HG03066 (cell line): ENCODE measurements at regions not wholly inside any gene's neighbourhood (a gene's known extent, or its start where the extent isn't known, plus 50 kb on each side); places are given as distances from the start of the nearest gene placed in this dataset.

ENCODE experiments used
- ATAC-seq: cut with Tn5 transposase; IDR thresholded peaks from one replicate; pipeline ENCODE4 v1.9.1; 2021; ENCODE audit warnings: low read depth; ENCODE audit not compliant: unreplicated experiment

DNA sequence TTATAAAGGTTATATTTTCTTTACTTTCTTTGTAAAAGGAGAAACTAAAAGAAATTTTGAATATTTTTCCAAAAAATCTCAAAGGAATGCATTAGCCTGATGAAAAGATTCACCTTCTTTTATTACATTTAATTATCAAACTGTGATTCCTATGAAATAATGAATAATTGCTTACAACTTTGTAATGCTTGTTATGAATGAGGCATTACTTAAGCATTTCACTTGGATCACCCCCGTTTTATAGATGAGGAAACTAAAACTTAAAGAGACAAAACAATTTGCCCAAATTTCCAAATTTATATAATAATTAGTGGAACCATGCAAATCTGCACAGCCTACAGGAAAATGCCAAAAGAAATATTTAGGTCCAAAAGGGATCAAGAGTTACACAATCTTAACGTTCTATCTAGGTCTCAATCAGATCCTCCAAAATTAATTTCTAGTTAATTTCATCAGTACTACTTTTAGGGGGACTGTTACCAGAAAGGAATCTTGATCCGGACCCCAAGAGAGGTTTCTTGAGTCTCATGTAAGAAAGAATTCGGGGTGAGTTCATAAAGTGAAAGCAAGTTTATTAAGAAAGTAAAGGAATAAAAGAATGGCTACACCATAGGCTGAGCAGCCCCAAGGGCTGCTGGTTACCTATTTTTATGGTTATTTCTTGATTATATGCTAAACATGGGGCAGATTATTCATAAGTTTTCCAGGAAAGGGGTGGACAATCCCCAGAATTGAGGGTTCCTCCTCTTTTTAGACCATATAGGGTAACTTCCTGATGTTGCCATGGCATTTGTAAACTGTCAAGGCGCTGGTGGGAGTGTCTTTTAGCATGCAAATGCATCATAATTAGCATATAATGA lies 288.0 kb downstream of the ADGB start:
- ATAC-seq, result no peak

DNA sequence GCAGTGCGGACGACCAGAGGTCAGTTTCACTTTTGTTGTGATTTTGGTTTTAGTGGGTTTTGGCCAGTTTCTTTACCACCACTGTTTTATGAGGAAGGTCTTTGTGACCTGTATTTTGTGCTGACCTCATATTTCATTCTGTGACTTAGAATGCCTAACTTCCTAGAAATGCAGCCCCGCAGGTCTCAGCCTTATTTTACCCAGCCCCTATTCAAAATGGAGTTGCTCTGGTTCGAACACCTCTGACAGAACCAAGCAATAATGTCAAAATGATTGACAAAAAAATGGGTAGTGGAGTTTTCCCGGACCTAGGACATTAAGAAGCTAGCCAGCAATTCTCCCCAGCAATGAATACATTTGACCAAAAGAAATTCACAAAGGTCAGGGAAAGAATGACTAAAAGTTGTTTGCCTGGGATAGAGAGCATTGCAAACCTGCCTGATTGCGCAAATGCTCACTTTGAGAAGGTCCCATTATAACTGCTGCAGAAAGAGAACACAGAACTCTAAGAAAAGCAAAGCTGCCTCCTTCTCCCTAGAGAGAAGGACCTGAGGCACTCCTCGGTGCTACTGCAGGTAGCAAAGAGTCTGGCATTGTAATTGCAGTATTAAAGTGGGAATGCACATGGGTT lies 288.8 kb downstream of the ADGB start:
- ATAC-seq, result no peak

DNA sequence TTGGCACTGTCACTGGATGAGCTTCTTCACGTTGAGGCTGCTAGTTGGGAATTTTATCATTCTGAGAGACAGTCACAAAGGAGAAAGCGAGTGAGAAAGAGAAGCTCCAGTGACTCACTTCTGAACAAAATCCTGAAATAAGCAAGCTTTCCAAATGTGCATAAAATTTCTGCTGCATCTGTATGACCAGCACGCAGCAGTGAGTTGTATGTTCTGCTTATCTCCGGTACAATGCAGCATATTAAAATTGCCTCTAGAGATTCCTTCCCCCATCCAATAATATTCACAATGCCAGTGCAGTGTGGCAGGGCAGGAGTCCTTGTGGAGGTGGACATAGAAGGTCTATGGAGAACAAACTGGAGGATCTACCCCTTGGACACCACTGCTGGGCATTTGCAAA lies 290.5 kb downstream of the ADGB start:
- ATAC-seq, result no peak

DNA sequence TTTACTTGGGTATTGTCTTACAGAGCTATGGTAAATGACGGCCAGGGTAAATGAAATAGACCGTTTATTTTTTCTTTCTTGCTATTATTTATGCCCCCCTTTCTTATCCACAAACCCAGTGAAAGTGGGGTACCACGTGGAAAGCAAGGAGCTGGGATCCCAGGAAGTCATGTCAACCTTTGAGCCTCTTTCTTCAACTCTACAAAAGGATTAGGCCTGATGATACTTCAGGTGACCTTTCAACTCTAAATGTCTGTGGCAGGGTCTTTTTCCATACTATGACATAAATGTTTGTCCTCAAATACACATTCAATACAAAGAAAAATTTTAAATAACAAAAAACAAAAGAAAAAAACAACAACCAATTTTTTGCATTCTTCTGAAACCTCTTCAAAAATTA lies 291.4 kb downstream of the ADGB start:
- ATAC-seq, result no peak

DNA sequence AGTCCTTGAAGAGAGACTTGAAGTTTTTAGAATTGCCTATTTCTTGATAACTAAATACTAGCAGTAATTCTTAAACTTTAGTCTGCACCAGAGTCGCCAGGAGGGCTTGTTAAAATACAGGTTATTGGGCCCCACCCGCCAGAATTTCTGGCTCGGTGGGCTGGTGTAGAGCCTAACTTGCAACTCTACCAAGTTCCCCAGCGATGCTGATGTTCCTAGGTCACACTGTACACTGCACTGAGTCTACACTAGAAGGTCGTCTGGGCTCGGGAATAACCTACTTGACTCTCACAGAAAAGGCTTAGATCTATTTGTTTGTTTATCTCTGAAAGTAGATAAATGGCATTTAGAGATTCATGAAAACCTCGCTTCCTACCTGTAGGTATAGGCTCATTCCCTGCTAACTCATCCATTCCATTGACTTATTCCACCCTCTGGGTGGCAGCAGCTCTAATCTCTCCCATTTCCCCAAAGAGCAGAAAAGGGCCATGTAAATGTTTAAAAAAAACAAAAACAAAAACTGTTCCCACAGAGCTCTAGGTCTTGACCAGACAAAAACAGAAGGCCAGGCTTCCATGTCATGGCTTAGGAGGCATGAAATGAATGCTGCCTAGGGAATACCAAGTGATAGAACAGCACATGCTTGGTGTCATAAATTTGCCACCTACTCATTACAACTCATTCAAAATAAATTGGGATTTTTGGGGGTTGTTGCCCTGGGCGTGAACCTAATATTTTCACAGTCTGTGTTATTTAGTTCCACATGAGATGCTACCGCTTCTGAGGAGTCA lies 292.1 kb downstream of the ADGB start:
- no peak for ATAC-seq

DNA sequence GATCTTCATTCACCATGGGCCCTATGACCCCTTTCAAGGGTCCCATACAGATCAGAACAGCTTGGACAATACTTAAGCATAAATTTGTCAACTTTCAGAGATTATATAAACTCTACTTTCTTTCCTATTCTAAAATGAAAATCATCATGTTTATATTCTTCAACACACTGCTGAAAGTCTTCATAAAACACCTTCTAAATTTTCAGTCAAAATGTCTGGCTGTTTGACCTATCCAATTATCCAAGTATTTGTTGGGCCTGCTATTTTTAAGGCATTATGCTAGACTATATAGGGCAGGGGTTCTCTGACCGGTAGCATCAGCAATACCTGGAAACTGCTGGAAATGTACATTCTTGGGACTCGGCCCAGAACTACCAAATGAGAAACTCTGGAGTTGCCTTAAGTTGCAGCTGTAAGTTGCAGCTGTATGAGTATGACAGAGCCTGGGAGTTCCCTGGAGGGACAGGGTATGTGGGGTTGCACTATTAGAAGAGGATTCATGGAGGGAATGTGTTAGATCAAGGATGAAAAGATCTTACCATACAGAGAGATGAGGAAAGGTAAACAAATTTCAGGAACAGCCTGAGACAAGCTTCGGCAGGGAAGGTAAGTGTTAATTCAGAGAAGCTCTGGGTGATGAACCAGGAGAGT lies 293.0 kb downstream of the ADGB start:
- no peak for ATAC-seq

DNA sequence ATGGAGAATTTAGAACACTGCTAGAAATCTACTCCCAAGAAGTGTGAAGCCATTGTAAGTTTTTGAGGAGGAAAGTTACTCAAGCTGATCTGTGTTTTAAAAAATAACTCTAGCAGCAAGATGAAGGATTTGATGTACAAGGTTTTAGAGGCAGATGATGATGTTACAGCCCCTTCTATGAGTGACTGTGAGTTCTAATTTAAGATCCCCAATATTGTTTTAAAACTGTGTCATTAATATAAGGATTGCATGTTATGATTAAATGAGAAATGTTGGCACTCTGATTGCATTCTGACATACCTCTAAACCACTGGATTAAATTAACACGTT lies 293.5 kb downstream of the ADGB start:
- ATAC-seq, result no peak

DNA sequence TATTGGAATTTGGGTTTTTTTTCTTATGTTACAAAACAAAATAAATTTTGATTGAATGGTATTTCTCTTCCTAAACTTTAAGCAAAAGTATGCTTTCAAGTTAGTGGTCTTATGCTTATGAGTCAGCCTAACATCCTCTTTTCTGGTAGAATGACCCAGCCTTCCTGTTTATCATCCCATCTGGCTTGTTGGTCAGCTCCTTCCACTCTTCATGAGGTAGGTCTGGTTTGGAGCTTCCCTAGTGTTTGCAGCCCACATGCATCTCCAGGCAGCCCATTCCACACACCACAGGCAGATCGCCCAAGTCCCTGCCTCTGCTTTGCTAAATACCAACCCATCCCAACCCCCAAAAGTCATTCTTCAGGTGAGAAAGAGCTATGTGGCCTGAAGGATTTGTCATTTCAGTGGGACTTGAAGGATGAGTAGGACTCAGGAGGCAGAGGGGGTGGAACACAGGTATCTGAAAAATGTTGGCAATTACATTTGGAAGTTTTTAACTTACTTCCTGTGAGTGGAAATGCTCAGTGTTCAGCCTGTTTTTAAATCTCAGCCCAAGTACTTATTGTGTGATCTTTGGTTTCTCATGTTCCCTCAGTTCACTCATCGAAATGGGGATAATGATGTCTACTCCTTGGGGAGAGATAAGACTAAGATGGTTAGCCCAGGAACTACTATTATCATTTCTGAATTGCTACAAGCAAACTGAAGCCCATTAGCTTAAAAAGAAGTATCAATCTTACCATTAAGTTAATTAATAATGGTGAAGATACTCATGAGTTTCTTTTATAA lies 294.0 kb downstream of the ADGB start:
- ATAC-seq, result no peak

DNA sequence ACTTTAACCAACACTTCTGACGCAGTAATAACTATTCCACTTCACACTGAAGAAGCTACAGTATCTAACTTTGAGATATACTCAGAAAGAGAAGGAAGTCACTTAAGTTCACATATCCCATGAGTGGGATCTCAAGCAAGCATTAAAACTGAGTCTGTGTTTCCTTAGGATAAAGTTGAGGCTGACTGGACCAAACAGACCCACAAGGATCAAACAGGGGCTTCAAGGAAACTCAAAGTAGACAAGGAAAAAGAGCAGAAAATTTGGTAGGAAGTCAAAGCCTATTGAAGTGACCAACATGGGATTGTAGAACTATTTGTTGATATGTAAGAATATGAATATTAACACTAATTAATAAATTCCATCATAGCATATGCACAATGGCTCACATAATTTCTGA lies 294.9 kb downstream of the ADGB start:
- no peak for ATAC-seq

DNA sequence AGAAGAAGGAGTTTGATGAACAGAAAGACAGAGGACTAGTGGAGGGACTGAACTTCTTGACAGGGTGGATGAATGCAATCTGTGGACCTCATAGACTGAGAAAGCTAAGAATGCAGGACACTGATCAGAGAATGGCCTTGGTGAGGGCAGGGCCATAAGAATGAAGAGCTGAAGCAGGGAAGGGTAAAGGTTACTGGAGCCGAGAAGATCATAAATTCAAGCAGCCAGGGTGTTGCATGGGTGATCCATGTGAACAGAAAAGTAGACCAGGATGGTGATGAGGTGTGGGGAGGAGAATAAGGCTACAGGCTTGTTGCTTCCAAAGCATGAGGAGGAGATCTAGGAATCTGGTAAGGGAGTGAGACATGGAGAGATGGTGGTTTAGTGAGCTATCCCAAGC lies 295.9 kb downstream of the ADGB start:
- no peak for ATAC-seq

DNA sequence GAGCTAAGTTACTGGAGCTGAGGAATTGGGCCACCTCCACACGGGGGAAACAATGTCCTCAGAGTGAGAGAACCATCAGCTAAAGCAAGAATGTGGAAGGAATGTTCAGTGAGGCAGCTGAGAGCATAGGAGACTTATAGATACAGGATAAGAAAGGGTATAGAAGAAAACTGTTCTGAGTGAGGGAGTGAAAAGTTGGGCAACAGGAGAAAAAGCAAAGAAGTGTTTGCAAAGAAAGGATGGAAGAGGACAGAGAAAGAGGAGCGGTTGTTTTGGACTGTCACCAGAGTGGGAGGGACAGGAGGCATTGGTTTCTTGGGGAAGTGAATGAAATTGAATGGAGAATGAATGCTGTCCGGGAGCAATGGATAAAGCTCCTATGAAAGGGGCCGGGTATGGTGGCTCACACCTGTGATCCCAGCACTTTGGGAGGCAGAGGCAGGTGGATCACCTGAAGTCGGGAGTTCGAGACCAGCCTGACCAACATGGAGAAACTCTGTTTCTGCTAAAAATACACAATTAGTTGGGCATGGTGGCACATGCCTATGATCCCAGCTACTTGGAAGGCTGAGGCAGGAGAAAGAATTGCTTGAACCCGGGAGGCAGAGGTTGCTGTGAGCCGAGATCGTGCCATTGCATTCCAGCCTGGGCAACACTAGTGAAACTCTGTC lies 296.5 kb downstream of the ADGB start:
- ATAC-seq, result no peak

DNA sequence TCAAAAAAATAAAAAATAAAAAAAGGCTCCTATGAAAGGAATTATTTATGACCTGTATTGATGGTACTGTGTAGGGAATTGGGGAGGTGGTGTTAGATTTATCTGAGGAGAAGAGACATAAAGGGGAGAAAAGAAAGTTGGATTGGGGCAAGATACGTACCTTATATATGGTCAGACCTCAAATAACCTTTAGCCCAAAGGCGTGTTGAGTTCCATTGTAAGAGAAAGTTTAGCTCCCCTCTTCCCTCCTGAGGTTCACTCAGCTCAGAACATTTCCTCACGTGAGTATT lies 296.9 kb downstream of the ADGB start:
- ATAC-seq, result no peak

DNA sequence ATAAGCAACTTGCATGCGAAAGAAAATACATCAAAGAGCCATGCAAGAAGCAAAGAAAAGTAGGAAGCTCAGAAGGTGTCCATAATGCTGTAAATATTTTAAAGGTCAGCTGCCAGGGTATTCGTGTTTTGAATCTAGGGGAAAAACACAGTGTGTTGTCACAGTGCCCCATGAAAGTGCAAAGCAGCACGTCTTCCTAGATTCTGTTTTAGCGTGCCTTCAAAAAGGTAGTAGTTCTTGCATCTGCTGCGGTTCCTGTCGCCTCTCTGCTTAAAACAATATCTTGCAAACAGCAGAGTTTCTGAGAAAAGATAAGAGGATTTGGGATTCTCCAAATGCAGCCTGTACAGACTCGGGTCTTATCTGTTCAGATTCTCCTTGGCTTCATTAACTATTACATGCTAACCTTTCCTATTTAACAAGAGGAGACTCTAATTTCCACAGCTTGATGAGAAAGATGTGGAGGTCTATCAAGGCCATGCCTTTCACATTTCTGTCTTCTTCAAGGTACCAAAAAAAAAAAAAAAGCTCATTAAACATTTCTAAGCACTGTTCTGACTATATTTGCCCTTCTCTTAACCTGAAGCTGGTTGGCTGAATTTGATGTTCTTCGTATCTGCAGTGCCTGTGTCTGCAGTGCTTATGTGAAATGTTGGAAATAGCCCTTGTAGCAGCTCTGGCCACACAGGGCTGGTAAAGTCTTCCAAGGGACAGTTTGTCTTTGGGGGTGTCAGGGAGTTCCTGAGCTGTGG lies 297.5 kb downstream of the ADGB start:
- ATAC-seq, result no peak

DNA sequence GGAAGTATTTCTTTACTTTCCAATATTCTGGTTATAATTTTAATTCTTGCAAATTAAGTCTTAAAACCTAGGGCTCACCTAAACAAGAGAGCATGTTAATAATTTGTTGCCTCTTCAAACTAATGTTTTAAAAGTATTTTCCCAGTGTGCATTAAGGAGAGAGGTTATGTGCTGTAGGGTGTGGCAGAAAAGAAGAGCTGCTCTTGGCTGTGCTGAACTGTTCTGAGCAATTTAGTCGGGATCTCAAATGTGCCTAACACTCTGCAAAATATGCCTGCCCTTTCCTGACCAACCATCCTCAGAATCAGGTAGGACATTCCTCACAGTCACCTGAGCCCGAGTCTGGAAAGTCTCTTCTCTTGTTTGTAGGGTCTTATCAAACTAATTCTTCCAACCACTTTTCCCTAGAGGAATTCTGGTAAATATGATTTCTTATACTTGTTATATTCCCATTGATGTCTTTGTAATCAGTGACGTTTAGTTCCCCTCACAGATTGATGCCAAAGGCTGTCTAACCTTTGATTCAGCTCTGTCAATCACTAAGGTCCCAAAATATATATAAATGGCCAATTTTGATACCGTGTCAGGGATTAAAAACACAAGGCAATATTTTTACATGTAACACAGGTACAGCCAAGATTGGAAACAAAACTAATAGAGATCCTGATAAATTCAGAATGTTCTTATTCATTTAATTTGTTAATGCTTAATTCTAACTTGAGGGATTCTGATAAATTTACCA lies 298.4 kb downstream of the ADGB start:
- no peak for ATAC-seq

DNA sequence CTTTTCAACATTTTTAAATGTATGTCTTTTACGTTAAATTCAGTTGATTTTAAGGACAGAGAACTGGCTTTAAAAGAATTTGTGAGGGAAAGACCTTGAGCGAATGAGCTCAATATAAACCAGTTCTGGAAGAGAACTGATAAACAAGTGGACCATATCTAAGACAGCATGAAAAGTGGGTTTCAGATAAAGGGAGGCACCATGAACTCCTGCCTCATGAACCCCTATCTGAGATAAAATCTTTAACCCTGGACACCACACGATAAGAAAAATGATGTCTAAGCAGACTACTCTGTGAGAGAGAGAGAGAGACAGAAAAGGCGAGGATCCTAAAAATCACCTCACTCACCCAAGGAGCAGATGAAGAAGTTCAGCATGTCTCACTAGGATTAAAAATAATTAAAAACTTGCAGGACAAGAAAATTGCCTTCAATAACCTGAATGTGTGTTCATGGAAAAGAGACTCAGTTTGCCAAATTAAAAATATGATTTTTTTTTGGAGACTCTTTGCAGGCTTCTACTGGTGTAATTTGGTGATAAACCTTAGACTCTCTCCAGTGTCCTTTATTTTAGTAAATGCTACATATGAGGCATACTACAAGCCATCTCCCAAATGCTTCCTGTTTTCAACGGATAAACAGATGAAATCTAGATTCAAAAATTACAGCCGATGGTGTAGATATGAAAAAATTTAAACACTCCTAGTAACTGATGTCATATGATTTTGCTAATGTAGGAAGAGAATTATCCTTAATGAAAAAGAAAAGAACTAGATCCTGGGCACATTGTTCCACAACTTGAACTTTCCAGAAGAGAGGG lies 299.5 kb downstream of the ADGB start:
- ATAC-seq, result no peak

DNA sequence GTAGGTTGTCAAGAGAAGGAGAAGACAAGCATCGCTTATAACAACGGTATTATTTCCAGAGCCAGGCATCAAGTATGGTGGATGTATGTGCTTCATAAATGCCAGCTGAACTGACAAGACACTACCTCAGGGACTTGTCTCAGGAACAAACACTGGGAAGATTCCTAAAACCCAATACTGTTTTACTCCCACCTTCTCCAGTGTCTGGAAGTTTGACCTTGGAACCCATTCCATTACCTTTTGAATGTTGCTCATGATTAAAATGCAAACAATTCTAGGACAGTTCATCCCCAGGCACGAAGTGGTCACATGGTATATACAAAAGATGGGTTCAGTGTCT lies 300.1 kb downstream of the ADGB start:
- ATAC-seq, result no peak

DNA sequence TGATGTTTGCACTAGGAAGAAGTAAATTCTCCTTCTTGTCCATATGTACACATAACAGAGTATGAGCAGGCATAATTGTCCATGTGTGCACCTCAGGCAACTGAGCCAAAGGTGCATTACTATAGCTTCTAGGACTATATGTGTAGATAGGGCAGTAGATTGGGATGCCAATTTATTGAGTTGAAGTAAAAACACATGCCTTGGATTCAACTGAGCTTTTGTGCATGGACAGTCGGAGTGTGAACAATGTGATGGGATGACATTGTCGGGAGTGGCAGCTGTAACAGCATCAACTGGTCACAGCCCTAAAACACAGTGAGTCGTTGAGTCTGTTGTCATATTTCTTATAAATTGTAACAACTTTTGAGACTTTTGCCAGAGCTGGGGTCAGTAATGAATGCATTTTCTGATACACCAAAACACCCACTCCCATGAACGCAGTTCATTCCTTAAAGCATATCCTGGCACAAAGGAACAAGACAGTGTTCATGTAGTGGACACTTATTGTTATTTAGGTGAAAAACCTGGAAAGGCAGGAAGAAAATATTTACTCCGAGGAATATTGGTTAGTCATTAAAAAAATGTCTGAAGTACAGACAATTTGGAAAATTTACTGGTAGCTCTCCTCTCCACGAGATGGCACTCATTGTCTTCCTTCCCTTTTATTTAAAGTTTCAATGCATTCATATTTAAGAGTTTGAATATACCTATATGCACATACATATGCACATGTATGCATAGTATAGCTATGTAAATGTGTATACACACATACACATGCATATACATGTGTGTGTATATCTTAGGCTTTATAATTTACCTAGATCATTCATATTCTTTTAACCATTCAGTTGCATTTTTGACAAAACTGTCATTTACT lies 302.0 kb upstream of the STXBP5 start:
- no peak for ATAC-seq
